GM23338 (cell line): ENCODE measurements at regions not wholly inside any gene's neighbourhood (a gene's known extent, or its start where the extent isn't known, plus 50 kb on each side); places are given as distances from the start of the nearest gene placed in this dataset.

Experiments used
- ATAC-seq: fragments of 200-7000 bp; cut with Tn5 transposase; 3 replicates; pipeline ENCODE4 v1.9.1; 2020
- DNase-seq: peaks from one replicate; pipeline ENCODE4 v3.0.0-alpha.2; 2015; ENCODE audit warnings: low spot score
- H2AFZ ChIP-seq: fragments of 200-600 bp; sonication (generic); 2 replicates; pipeline ENCODE4 v1.8.0; 2016; ENCODE audit warnings: antibody characterized with exemption, mild to moderate bottlenecking, moderate library complexity
- H3F3A ChIP-seq: fragments of 200-600 bp; sonication (generic); replicated peaks from 2 replicates; pipeline ENCODE4 v1.8.0; 2017; ENCODE audit warnings: antibody characterized with exemption, mixed run types, low read depth
- H3K27ac ChIP-seq: fragments of 200-600 bp; sonication (generic); 2 replicates; pipeline ENCODE4 v1.6.1; 2016; ENCODE audit warnings: low read depth
- H3K27me3 ChIP-seq: fragments of 200-600 bp; sonication (generic); 2 replicates; pipeline ENCODE4 v1.8.0; 2016; ENCODE audit warnings: mild to moderate bottlenecking, mixed run types, moderate library complexity; ENCODE audit not compliant: insufficient read depth
- H3K36me3 ChIP-seq: fragments of 200-600 bp; sonication (generic); 2 replicates; pipeline ENCODE4 v1.8.0; 2016; ENCODE audit warnings: mild to moderate bottlenecking; ENCODE audit not compliant: insufficient read depth
- H3K4me1 ChIP-seq: fragments of 200-600 bp; sonication (generic); 2 replicates; pipeline ENCODE4 v1.8.0; 2016; ENCODE audit warnings: mild to moderate bottlenecking, moderate library complexity; ENCODE audit not compliant: insufficient read depth
- H3K4me2 ChIP-seq: fragments of 200-600 bp; sonication (generic); 2 replicates; pipeline ENCODE4 v1.7.1; 2017; ENCODE audit warnings: mixed run types
- H3K4me3 ChIP-seq: fragments of 200-600 bp; sonication (generic); 2 replicates; pipeline ENCODE4 v1.6.1; 2016; ENCODE audit warnings: mixed run types
- H3K79me2 ChIP-seq: fragments of 200-600 bp; sonication (generic); replicated peaks from 2 replicates; pipeline ENCODE4 v1.8.0; 2017; ENCODE audit warnings: mild to moderate bottlenecking; ENCODE audit not compliant: insufficient read depth
- H3K9me2 ChIP-seq: fragments of 200-600 bp; sonication (generic); 2 replicates; pipeline ENCODE4 v1.8.0; 2017; ENCODE audit not compliant: insufficient read depth
- H4K20me1 ChIP-seq: fragments of 200-600 bp; sonication (generic); replicated peaks from 2 replicates; pipeline ENCODE4 v1.8.0; 2017; ENCODE audit warnings: mild to moderate bottlenecking; ENCODE audit not compliant: insufficient read depth
- H3K27ac Mint-ChIP-seq: 2 replicates; pipeline ENCODE4 v1.8.0; 2020; ENCODE audit warnings: inconsistent platforms, mild to moderate bottlenecking, moderate library complexity, mixed read lengths
- H3K27me3 Mint-ChIP-seq: 3 replicates; pipeline ENCODE4 v1.8.0; 2022; ENCODE audit warnings: low read depth, mild to moderate bottlenecking, moderate library complexity, mixed read lengths, inconsistent platforms; ENCODE audit not compliant: insufficient read depth, poor library complexity
- H3K36me3 Mint-ChIP-seq: 3 replicates; pipeline ENCODE4 v1.8.0; 2021; ENCODE audit warnings: low read depth, mild to moderate bottlenecking, inconsistent platforms, moderate library complexity, mixed read lengths
- H3K4me1 Mint-ChIP-seq: 3 replicates; pipeline ENCODE4 v1.8.0; 2020; ENCODE audit warnings: mild to moderate bottlenecking, inconsistent platforms, mixed read lengths
- H3K4me3 Mint-ChIP-seq: 3 replicates; pipeline ENCODE4 v1.8.0; 2021; ENCODE audit warnings: moderate library complexity, mild to moderate bottlenecking, inconsistent platforms, mixed read lengths
- H3K9me3 Mint-ChIP-seq: 3 replicates; pipeline ENCODE4 v1.8.0; 2020; ENCODE audit warnings: moderate library complexity, mild to moderate bottlenecking, inconsistent platforms, mixed read lengths
- CREB1 ChIP-seq: fragments of 250-450 bp; sonication (Bioruptor Pico); IDR thresholded peaks from 2 replicates; pipeline ENCODE4 v1.5.0; 2020; ENCODE audit warnings: low read depth, mild to moderate bottlenecking, moderate library complexity
- EZH2 ChIP-seq: fragments of 200-600 bp; sonication (generic); IDR thresholded peaks from one replicate; pipeline ENCODE4 v1.8.0; 2017; ENCODE audit warnings: antibody characterized with exemption, mild to moderate bottlenecking, low read depth; ENCODE audit not compliant: unreplicated experiment
- EZH2phosphoT487 ChIP-seq: fragments of 200-600 bp; sonication (generic); IDR thresholded peaks from one replicate; pipeline ENCODE4 v1.8.1; 2018; ENCODE audit warnings: antibody characterized with exemption; ENCODE audit not compliant: unreplicated experiment
- JUNB ChIP-seq: IDR thresholded peaks from one replicate; pipeline ENCODE4 v1.6.1; 2016; ENCODE audit warnings: antibody characterized with exemption; ENCODE audit not compliant: unreplicated experiment
- NANOG ChIP-seq: IDR thresholded peaks from 2 replicates; pipeline ENCODE4 v1.6.1; 2016; ENCODE audit warnings: antibody characterized with exemption, borderline replicate concordance
- POLR2AphosphoS5 ChIP-seq: IDR thresholded peaks from 2 replicates; pipeline ENCODE4 v1.6.1; 2016; ENCODE audit warnings: antibody characterized with exemption, low read depth
- STAT1 ChIP-seq: IDR thresholded peaks from one replicate; pipeline ENCODE4 v1.6.1; 2016; ENCODE audit warnings: antibody characterized with exemption; ENCODE audit not compliant: unreplicated experiment
- ZNF114 ChIP-seq: fragments of 250-450 bp; sonication (Bioruptor Pico); IDR thresholded peaks from 2 replicates; pipeline ENCODE4 v1.5.0; 2020; ENCODE audit warnings: mild to moderate bottlenecking, moderate library complexity
- ZNF331 ChIP-seq: fragments of 250-450 bp; sonication (Bioruptor Pico); IDR thresholded peaks from 2 replicates; pipeline ENCODE4 v1.5.0; 2020; ENCODE audit warnings: low read depth, mild to moderate bottlenecking, moderate library complexity
- TF ChIP-seq, protein P1 (sequence below): IDR thresholded peaks from one replicate; pipeline ENCODE4 v1.6.1; 2018; ENCODE audit warnings: antibody characterized with exemption; ENCODE audit not compliant: unreplicated experiment
- TF ChIP-seq, protein P2 (sequence below): IDR thresholded peaks from 2 replicates; pipeline ENCODE4 v1.6.1; 2016; ENCODE audit warnings: antibody characterized with exemption
- TF ChIP-seq, protein P3 (sequence below), 2 experiments: fragments of 200-600 bp in 1 of 2; sonication (generic) in 1 of 2; conservative IDR thresholded peaks; 2 replicates each; pipeline versions ENCODE4 v1.5.1 to v1.6.1; 2016 to 2017; ENCODE audit warnings: antibody characterized with exemption in 2 of 2, low read depth in 2 of 2, mild to moderate bottlenecking in 2 of 2, moderate library complexity in 1 of 2
- TF ChIP-seq, protein P4 (sequence below): fragments of 250-450 bp; sonication (Bioruptor Pico); IDR thresholded peaks from 2 replicates; pipeline ENCODE4 v1.5.0; 2020; ENCODE audit warnings: mild to moderate bottlenecking, moderate library complexity

DNA sequence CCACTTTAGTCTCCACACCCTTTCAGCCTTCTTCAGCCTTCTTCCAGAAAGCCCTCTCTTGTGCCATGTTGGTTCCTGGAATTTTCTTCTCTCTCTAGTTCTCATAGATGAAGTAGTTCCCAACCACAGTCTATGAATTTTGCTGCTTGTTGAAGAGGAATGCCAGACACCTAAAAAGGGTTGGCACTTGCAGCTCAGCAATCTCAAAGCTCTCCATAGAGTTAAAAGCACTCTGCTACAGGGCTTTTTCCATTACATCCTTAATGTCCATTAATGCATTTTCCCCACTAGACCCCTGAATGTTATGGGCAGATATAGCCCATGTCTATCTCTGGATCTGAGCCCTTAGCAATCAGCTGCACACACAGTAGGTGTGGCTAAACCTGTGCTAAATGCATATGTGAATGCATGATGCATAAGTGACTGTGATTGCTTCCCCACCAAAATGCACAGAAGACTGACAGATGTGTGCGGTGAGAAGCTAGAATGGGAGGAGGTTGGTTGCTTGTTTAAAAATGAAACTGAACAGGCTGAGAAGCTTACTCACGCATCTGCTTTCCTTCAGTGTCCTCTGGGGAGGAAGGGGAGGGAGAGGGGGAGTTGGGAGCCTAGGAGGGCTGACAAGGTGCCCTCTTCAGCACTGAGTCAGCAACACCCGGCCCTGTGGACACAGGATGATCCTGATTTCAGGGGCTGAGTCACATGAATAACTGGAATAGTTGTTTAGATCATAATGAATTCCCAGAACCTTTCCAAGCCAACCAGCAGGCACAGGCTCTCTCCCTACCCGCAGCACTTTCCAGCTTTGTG, 146.1 kb upstream of the FGGY start:
- no peaks in the 10 kb centered on the region for H3K36me3 ChIP-seq
- H3K36me3 Mint-ChIP-seq: no peaks in the 10 kb centered on the region
- H3K9me2 ChIP-seq: no peaks in the 10 kb centered on the region
- peak overlapping the region; percentile 56 for H2AFZ ChIP-seq
- no peak overlapping the region for H3K4me3 ChIP-seq
- no peaks in the 10 kb centered on the region for H3K79me2 ChIP-seq
- H3K27me3 ChIP-seq: peaks cover 19% of the 10 kb centered on the region
- peaks cover 32% of the 10 kb centered on the region for H3K4me1 ChIP-seq
- no peaks in the 10 kb centered on the region for H4K20me1 ChIP-seq
- no peak for DNase-seq
- H3K4me3 Mint-ChIP-seq: no peak overlapping the region
- TF ChIP-seq, protein P1, sequence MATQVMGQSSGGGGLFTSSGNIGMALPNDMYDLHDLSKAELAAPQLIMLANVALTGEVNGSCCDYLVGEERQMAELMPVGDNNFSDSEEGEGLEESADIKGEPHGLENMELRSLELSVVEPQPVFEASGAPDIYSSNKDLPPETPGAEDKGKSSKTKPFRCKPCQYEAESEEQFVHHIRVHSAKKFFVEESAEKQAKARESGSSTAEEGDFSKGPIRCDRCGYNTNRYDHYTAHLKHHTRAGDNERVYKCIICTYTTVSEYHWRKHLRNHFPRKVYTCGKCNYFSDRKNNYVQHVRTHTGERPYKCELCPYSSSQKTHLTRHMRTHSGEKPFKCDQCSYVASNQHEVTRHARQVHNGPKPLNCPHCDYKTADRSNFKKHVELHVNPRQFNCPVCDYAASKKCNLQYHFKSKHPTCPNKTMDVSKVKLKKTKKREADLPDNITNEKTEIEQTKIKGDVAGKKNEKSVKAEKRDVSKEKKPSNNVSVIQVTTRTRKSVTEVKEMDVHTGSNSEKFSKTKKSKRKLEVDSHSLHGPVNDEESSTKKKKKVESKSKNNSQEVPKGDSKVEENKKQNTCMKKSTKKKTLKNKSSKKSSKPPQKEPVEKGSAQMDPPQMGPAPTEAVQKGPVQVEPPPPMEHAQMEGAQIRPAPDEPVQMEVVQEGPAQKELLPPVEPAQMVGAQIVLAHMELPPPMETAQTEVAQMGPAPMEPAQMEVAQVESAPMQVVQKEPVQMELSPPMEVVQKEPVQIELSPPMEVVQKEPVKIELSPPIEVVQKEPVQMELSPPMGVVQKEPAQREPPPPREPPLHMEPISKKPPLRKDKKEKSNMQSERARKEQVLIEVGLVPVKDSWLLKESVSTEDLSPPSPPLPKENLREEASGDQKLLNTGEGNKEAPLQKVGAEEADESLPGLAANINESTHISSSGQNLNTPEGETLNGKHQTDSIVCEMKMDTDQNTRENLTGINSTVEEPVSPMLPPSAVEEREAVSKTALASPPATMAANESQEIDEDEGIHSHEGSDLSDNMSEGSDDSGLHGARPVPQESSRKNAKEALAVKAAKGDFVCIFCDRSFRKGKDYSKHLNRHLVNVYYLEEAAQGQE: no peak
- no peak for TF ChIP-seq CREB1 (CRISPR knock-in tag)
- TF ChIP-seq STAT1: no peak
- TF ChIP-seq, protein P2, sequence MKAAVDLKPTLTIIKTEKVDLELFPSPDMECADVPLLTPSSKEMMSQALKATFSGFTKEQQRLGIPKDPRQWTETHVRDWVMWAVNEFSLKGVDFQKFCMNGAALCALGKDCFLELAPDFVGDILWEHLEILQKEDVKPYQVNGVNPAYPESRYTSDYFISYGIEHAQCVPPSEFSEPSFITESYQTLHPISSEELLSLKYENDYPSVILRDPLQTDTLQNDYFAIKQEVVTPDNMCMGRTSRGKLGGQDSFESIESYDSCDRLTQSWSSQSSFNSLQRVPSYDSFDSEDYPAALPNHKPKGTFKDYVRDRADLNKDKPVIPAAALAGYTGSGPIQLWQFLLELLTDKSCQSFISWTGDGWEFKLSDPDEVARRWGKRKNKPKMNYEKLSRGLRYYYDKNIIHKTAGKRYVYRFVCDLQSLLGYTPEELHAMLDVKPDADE: no peak
- TF ChIP-seq JUNB: no peak
- no peak for TF ChIP-seq ZNF331
- no peak for TF ChIP-seq NANOG
- no peak for TF ChIP-seq EZH2phosphoT487
- no peak for TF ChIP-seq EZH2
- TF ChIP-seq, protein P3, sequence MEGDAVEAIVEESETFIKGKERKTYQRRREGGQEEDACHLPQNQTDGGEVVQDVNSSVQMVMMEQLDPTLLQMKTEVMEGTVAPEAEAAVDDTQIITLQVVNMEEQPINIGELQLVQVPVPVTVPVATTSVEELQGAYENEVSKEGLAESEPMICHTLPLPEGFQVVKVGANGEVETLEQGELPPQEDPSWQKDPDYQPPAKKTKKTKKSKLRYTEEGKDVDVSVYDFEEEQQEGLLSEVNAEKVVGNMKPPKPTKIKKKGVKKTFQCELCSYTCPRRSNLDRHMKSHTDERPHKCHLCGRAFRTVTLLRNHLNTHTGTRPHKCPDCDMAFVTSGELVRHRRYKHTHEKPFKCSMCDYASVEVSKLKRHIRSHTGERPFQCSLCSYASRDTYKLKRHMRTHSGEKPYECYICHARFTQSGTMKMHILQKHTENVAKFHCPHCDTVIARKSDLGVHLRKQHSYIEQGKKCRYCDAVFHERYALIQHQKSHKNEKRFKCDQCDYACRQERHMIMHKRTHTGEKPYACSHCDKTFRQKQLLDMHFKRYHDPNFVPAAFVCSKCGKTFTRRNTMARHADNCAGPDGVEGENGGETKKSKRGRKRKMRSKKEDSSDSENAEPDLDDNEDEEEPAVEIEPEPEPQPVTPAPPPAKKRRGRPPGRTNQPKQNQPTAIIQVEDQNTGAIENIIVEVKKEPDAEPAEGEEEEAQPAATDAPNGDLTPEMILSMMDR (conservative IDR thresholded peaks at IDR 0.05; ENCODE audit: low read depth in 2 of 2): no peak
- TF ChIP-seq ZNF114 (CRISPR knock-in tag): no peak
- TF ChIP-seq, protein P4, sequence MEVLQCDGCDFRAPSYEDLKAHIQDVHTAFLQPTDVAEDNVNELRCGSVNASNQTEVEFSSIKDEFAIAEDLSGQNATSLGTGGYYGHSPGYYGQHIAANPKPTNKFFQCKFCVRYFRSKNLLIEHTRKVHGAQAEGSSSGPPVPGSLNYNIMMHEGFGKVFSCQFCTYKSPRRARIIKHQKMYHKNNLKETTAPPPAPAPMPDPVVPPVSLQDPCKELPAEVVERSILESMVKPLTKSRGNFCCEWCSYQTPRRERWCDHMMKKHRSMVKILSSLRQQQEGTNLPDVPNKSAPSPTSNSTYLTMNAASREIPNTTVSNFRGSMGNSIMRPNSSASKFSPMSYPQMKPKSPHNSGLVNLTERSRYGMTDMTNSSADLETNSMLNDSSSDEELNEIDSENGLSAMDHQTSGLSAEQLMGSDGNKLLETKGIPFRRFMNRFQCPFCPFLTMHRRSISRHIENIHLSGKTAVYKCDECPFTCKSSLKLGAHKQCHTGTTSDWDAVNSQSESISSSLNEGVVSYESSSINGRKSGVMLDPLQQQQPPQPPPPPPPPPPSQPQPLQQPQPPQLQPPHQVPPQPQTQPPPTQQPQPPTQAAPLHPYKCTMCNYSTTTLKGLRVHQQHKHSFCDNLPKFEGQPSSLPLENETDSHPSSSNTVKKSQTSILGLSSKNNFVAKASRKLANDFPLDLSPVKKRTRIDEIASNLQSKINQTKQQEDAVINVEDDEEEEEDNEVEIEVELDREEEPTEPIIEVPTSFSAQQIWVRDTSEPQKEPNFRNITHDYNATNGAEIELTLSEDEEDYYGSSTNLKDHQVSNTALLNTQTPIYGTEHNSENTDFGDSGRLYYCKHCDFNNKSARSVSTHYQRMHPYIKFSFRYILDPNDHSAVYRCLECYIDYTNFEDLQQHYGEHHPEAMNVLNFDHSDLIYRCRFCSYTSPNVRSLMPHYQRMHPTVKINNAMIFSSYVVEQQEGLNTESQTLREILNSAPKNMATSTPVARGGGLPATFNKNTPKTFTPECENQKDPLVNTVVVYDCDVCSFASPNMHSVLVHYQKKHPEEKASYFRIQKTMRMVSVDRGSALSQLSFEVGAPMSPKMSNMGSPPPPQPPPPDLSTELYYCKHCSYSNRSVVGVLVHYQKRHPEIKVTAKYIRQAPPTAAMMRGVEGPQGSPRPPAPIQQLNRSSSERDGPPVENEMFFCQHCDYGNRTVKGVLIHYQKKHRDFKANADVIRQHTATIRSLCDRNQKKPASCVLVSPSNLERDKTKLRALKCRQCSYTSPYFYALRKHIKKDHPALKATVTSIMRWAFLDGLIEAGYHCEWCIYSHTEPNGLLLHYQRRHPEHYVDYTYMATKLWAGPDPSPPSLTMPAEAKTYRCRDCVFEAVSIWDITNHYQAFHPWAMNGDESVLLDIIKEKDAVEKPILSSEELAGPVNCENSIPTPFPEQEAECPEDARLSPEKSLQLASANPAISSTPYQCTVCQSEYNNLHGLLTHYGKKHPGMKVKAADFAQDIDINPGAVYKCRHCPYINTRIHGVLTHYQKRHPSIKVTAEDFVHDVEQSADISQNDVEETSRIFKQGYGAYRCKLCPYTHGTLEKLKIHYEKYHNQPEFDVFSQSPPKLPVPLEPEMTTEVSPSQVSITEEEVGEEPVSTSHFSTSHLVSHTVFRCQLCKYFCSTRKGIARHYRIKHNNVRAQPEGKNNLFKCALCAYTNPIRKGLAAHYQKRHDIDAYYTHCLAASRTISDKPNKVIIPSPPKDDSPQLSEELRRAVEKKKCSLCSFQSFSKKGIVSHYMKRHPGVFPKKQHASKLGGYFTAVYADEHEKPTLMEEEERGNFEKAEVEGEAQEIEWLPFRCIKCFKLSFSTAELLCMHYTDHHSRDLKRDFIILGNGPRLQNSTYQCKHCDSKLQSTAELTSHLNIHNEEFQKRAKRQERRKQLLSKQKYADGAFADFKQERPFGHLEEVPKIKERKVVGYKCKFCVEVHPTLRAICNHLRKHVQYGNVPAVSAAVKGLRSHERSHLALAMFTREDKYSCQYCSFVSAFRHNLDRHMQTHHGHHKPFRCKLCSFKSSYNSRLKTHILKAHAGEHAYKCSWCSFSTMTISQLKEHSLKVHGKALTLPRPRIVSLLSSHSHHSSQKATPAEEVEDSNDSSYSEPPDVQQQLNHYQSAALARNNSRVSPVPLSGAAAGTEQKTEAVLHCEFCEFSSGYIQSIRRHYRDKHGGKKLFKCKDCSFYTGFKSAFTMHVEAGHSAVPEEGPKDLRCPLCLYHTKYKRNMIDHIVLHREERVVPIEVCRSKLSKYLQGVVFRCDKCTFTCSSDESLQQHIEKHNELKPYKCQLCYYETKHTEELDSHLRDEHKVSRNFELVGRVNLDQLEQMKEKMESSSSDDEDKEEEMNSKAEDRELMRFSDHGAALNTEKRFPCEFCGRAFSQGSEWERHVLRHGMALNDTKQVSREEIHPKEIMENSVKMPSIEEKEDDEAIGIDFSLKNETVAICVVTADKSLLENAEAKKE (CRISPR knock-in tag): no peak
- no peak for TF ChIP-seq POLR2AphosphoS5
- no peak overlapping the region for H3K27ac Mint-ChIP-seq
- no peak for ATAC-seq
- H3F3A ChIP-seq: peaks cover 11% of the 10 kb centered on the region; the same call in 1 of the 2 replicates
- no peaks in the 10 kb centered on the region; the same call in 2 of the 3 replicates for H3K9me3 Mint-ChIP-seq
- no peak overlapping the region for H3K27ac ChIP-seq
- peaks cover 32% of the 10 kb centered on the region for H3K4me1 Mint-ChIP-seq
- peaks cover 6% of the 10 kb centered on the region for H3K27me3 Mint-ChIP-seq
- no peak overlapping the region for H3K4me2 ChIP-seq
